Neural progenitor cell (in vitro differentiated cells): ENCODE measurements at regions not wholly inside any gene's neighbourhood (a gene's known extent, or its start where the extent isn't known, plus 50 kb on each side); places are given as distances from the start of the nearest gene placed in this dataset.

Experiments
- EZH2phosphoT487 ChIP-seq: fragments of 200-600 bp; sonication (generic); IDR thresholded peaks from 2 replicates; pipeline ENCODE4 v1.6.1; 2017; ENCODE audit warnings: antibody characterized with exemption
- TF ChIP-seq, protein P1 (sequence below): fragments of 200-600 bp; sonication (generic); IDR thresholded peaks from 2 replicates; pipeline ENCODE4 v1.5.1; 2017; ENCODE audit warnings: antibody characterized with exemption, mild to moderate bottlenecking

DNA sequence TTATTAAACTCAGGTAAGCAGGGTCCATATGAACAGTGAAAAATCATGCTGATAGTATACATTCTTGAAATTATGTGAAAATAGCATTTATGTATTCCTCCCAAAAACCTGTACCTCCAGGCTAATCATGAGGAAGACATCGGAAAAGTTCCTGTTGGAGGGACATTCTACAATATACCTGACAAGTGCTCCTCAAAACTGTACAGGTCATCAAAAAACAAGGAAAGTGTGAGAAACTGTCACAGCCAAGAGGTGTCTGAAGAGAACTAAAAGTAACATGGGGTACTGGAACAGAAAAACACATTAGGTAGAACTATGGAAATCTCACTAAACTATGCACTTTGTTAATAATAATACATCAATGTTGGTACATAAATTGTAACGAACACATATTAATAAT lies 326.7 kb downstream of the CRPPA start:
- TF ChIP-seq, protein P1, sequence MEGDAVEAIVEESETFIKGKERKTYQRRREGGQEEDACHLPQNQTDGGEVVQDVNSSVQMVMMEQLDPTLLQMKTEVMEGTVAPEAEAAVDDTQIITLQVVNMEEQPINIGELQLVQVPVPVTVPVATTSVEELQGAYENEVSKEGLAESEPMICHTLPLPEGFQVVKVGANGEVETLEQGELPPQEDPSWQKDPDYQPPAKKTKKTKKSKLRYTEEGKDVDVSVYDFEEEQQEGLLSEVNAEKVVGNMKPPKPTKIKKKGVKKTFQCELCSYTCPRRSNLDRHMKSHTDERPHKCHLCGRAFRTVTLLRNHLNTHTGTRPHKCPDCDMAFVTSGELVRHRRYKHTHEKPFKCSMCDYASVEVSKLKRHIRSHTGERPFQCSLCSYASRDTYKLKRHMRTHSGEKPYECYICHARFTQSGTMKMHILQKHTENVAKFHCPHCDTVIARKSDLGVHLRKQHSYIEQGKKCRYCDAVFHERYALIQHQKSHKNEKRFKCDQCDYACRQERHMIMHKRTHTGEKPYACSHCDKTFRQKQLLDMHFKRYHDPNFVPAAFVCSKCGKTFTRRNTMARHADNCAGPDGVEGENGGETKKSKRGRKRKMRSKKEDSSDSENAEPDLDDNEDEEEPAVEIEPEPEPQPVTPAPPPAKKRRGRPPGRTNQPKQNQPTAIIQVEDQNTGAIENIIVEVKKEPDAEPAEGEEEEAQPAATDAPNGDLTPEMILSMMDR: no peak
- no peak for TF ChIP-seq EZH2phosphoT487
